Stimulated activated CD8-positive, alpha-beta memory T cell treated with anti-CD3 and anti-CD28 coated beads, Interleukin-15, amount 100 ng/mL, for 1 hour (primary cell): ENCODE measurements at regions not wholly inside any gene's neighbourhood (a gene's known extent, or its start where the extent isn't known, plus 50 kb on each side); places are given as distances from the start of the nearest gene placed in this dataset.
"Not testable (repeated sequence)": the region's sequence is repeated elsewhere in the genome, so short reads cannot be mapped to it uniquely, and the experiment has no call there.

Experiments used
- DNase-seq: peaks from one replicate; pipeline ENCODE4 v3.0.0-alpha.2; 2020; ENCODE audit warnings: low read depth

GRCh38 chr1:200496937-200497336 is 87.1 kb upstream of the ZNF281 start:
- DNase-seq, result no peak

GRCh38 chr1:200495901-200496300 is 86.1 kb upstream of the ZNF281 start:
- no peak for DNase-seq

DNA sequence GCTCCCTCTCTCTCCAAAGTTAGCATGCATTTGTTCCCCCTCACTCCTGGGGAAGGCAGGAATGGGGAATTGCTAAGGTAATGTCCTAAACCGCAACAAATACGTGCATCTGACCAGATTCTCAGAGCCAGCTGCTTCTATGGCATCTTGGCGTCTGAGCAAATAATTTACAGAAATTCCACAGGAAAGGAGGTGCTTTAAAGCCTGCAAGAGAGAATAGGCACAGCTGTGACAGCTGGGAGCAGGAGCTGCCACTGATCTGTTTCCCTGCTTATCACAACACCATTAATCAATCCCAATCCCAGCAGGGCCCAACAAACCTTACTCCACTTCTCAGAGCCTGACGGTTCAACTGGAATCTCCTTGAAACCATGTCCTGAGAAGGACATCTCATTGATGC is 83.5 kb upstream of the ZNF281 start:
- no peak for DNase-seq

DNA sequence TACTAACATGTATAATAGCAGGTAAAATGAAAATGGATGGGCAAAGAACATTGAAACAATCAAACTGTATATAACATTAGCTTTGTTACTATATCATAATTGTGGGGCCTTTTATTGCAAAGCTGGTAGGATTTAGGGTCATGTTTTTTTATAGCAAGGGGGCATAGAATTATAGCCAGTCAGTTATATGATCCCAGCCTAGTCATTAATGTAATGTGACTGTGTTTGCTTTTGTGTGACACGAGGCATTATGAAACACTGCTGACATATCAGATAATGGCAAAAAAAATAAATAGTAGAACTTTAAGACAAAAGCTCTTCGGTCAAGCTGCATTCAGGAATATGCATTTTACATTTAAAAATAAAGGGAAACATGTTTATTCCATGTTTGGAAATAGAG is 81.3 kb upstream of the ZNF281 start:
- no peak for DNase-seq

DNA sequence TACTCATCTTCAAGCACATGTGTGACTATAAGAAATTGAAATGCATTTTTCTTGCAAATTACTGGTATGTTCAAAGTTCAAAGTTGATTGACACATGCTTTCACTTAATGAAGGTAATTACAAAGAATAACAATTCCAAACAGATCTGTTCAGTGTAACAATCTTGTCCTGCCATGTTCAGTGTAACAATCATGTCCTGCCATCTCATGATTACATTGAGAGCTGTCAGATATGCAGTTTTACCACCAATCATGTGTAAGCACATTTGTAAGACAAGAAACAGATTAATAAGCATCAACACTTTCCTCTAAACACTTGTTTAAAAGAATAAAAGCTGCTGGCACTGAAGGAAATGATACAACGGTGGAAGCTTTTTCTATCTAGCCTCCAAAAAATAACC is 80.3 kb upstream of the ZNF281 start:
- DNase-seq, result no peak

DNA sequence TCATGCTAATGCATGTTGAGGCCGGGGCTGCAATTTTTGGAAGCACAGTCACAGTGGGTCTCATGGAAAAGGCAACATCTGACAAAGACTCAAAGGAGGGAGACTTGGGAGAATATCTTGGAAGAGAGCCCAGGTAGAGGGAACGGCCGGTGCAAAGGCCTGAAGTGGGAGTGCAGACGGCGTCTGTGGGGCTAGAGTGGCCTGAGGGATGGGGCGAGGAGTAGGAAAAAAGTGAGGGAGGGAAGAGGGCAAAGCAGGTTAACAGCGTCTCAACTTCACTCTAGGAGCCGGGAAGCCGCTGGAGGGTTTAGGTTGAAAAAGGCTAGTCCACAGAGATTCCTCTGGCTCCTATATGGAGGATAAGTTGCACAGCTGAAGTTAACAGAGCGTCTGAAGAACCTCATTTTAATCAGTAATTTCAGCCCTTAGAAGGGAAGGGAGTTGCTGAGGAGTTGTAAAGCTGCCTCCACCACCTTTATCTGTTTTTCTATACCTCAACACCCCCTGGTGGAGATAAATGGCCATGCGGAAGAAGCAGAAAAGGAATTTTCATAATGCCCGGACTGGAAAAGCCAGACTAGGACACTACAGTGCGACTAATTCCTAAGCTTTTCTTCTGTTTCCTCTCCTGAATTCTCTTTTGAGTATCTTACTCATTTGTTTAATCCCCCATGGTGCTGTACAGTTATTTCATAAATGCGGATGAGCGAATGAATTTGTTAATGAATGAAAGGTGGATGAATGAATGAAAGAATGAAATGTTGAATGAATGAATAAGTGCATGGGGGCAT is 78.7 kb upstream of the ZNF281 start:
- peak; percentile 6 for DNase-seq

DNA sequence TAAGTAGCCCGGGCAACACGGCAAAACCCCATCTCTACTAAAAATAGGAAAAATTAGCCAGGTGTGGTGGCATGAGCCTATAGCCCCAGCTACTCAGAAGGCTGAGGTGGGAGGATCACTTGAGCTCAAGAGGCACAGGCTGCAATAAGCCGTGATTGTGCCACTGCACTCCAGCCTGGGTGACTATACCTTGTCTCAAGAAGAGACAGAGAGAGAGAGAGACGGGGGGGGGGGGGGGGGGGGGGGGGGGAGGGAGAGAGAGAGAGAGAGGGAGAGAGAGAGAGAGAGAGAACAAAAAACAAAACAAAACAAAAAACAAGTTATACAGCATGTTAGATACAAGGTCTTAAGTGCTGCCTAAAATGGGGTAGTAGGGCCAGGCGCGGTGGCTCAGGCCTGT is 77.8 kb upstream of the ZNF281 start:
- DNase-seq, result no peak

DNA sequence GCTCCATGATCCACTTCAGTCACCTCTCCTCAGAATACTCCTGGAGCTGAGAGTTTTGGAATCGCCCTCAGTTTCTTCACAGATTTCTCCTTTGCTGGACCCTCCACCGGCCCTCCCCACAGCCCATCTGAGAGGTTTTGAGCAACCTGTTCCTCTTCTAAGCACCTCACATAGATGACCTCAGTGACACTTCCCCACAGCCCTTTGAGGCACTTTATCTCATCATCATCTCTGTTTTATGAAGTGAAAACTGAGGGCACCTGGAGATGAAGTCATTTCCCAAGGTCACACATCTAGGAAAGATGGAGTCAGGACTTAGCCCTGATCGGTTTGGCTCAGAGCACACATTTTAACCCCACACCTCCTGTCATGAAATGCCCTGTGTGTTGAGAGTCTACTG is 76.8 kb upstream of the ZNF281 start:
- DNase-seq, result no peak

GRCh38 chr1:200484438-200484946 is 74.7 kb upstream of the ZNF281 start:
- not testable (repeated sequence) for DNase-seq

GRCh38 chr1:200483491-200484143 is 73.8 kb upstream of the ZNF281 start:
- DNase-seq, result peak; percentile 5

- DNase-seq, result no peak
Measured at GRCh38 chr1:200480964-200481363, 71.1 kb upstream of the ZNF281 start.

DNA sequence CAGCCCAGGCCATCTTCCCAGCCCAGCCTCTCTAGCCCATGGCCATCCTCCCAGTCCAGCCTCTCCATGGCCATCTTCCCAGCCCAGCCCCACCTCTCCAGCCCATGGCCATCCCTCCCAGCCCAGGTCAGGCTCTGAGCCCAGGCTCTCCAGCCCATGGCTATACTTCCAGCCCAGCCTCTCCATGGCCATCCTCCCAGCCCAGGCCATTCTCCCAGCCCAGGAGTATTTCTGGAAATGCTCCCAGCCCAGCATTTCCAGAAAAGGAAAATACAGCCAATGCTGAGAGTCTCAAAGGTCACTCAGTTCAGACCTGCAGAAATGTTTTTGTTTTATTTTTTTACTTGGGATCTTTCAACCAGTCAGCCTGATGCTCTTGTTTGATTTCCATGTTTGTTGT is 70.0 kb upstream of the ZNF281 start:
- DNase-seq, result no peak

- DNase-seq, result no peak
Measured at GRCh38 chr1:200478945-200479558, 69.2 kb upstream of the ZNF281 start.

GRCh38 chr1:200478239-200478623 is 68.4 kb upstream of the ZNF281 start:
- DNase-seq, result no peak

GRCh38 chr1:200474633-200475032 is 64.8 kb upstream of the ZNF281 start:
- DNase-seq, result no peak

DNA sequence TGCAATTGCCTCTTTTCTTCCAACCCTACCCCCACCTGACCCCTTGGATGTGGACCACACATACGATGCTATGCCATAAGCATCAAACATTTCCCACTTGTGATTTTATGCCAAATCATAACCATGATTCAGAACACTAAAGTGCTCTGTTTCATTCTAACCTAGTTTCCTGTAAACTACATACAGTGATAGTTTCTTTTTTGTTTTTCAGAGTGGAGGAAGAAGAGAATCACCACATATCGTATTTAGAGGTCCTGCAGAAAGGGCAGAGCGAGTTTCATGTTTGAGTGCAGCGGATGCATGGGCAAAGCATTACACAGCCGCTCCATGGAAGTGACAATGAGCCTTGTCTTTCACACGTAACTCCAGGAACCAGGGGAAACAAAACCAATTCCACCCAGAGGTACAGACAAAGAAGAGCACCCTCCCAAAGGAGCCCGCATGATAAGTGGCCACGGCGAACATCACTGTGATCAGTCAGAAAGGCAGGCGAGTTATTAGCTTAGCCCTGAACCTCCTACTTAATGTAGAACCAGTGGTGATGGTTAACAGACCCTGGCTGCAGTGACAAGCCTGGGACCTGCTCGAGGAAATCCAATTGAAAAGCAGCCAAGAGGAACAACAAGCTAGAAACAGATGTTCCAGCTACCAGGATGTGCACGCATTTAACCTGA is 64.0 kb upstream of the ZNF281 start:
- no peak for DNase-seq

DNA sequence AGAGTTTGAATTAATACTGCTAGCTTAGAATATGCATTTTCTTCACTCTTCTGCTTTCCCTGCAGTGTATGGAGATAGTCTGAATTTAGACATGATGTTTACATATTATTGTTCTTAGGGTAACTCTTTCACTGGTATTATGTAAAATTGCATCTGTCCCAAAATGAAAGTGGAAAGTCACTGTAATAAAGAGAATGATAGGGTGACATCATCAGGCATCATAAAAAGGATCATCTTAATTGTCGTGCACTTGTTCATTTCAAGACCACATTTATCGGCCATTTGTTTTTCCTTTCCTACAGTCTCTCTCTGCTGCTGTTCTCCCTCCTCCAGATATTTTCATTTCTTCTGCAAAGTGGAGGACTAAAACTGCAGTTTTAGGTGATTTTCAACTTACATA is 61.9 kb upstream of the ZNF281 start:
- no peak for DNase-seq

- DNase-seq, result no peak
Measured at GRCh38 chr1:200468264-200469001, 58.6 kb upstream of the ZNF281 start.

DNA sequence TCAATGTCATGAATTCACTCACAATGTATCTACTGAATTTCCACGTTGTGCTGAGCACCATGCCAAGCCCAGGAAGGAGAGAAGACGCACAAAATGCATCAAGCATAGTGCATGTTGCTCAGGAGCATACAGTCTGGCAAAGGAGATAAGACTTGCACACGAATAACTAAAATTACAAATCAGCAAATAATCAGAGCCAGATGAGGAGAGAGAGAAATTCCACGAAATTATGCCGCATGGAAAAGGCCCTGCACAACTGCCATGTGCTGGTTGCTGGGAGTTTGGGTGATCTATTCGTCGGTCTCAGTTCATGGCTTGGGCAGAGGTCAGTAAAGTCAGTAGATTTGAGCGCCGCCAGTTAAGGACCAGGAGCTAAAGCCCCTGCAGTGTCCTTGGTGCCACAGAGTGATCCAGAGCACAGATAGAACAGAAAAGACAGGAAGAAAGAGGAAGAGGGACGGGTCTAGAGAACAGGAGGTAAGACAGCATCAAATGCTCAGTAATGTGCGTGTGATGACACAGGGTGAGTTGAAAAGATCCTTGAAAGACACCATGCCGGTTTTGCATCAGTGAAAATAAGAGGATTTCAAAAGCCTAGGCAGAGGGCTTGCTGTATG is 55.1 kb upstream of the ZNF281 start:
- DNase-seq, result no peak
